ENCODE measurements at regions not wholly inside any gene's neighbourhood (a gene's known extent, or its start where the extent isn't known, plus 50 kb on each side); places are given as distances from the start of the nearest gene placed in this dataset.

- DNase-seq (ENCODE audit: low read depth): no peak
Measured at GRCh38 chr2:67974559-67975430, 88.0 kb downstream of the C1D start.

- DNase-seq (ENCODE audit: low read depth): no peak
Measured at GRCh38 chr2:67977464-67977863, 85.3 kb downstream of the C1D start.

GRCh38 chr2:67982956-67983355 lies 79.8 kb downstream of the C1D start:
- no peak for DNase-seq (ENCODE audit: low read depth)

- no peak for DNase-seq (ENCODE audit: low read depth)
Measured at GRCh38 chr2:67984600-67984999, 78.2 kb downstream of the C1D start.

- no peak for DNase-seq (ENCODE audit: low read depth)
Measured at GRCh38 chr2:67985586-67985985, 77.2 kb downstream of the C1D start.

- no peak for DNase-seq (ENCODE audit: low read depth)
Measured at GRCh38 chr2:67986258-67986657, 76.5 kb downstream of the C1D start.
